ENCODE measurements at regions not wholly inside any gene's neighbourhood (a gene's known extent, or its start where the extent isn't known, plus 50 kb on each side); places are given as distances from the start of the nearest gene placed in this dataset.

GRCh38 chr13:91174886-91175501, 172.5 kb upstream of the MIR17HG start:
- DNase-seq, result no peak

GRCh38 chr13:91178099-91178498, 169.4 kb upstream of the MIR17HG start:
- no peak for DNase-seq

GRCh38 chr13:91181892-91182291, 165.6 kb upstream of the MIR17HG start:
- DNase-seq, result no peak

GRCh38 chr13:91184244-91184926, 163.1 kb upstream of the MIR17HG start:
- DNase-seq, result no peak

- no peak for DNase-seq
These were observed 162.1 kb upstream of the MIR17HG start for GRCh38 chr13:91185294-91185863.

GRCh38 chr13:91187522-91187921, 160.0 kb upstream of the MIR17HG start:
- DNase-seq, result no peak

- DNase-seq, result no peak
These were observed 158.0 kb upstream of the MIR17HG start for GRCh38 chr13:91189506-91189905.

GRCh38 chr13:91193358-91193757, 154.1 kb upstream of the MIR17HG start:
- no peak for DNase-seq

- DNase-seq, result no peak
These were observed 151.7 kb upstream of the MIR17HG start for GRCh38 chr13:91195789-91196188.

GRCh38 chr13:91196958-91197357, 150.5 kb upstream of the MIR17HG start:
- no peak for DNase-seq

- no peak for DNase-seq
These were observed 147.6 kb upstream of the MIR17HG start for GRCh38 chr13:91199866-91200265.

GRCh38 chr13:91200486-91200885, 147.0 kb upstream of the MIR17HG start:
- no peak for DNase-seq

GRCh38 chr13:91203430-91203829, 144.1 kb upstream of the MIR17HG start:
- no peak for DNase-seq

- no peak for DNase-seq
These were observed 140.2 kb upstream of the MIR17HG start for GRCh38 chr13:91207261-91207660.

- DNase-seq, result no peak
These were observed 136.0 kb upstream of the MIR17HG start for GRCh38 chr13:91211510-91211909.

GRCh38 chr13:91212231-91212630, 135.3 kb upstream of the MIR17HG start:
- no peak for DNase-seq

- no peak for DNase-seq
These were observed 133.5 kb upstream of the MIR17HG start for GRCh38 chr13:91214031-91214430.

- no peak for DNase-seq
These were observed 130.4 kb upstream of the MIR17HG start for GRCh38 chr13:91216928-91217700.

GRCh38 chr13:91219201-91219600, 128.3 kb upstream of the MIR17HG start:
- DNase-seq, result no peak

- no peak for DNase-seq
These were observed 126.6 kb upstream of the MIR17HG start for GRCh38 chr13:91220872-91221271.

- no peak for DNase-seq
These were observed 119.4 kb upstream of the MIR17HG start for GRCh38 chr13:91228108-91228507.

- no peak for DNase-seq
These were observed 118.5 kb upstream of the MIR17HG start for GRCh38 chr13:91228940-91229339.

- DNase-seq, result no peak
These were observed 114.8 kb upstream of the MIR17HG start for GRCh38 chr13:91232716-91233115.

GRCh38 chr13:91233291-91233690, 114.2 kb upstream of the MIR17HG start:
- DNase-seq, result no peak
